ENCODE measurements at regions not wholly inside any gene's neighbourhood (a gene's known extent, or its start where the extent isn't known, plus 50 kb on each side); places are given as distances from the start of the nearest gene placed in this dataset.
"Not testable (repeated sequence)": the region's sequence is repeated elsewhere in the genome, so short reads cannot be mapped to it uniquely, and the experiment has no call there.

GRCh38 chr3:20573175-20573574, 387.2 kb upstream of the SGO1 start:
- in situ Hi-C loops (cut with HindIII; ENCODE audit: low sequenced_read_pairs) = no loop called here

GRCh38 chr3:20572473-20572872, 386.5 kb upstream of the SGO1 start:
- in situ Hi-C loops (cut with HindIII; ENCODE audit: low sequenced_read_pairs) = no loop called here

- in situ Hi-C loops (cut with HindIII; ENCODE audit: low sequenced_read_pairs) = no loop called here
Measured at GRCh38 chr3:20569310-20569709, 383.3 kb upstream of the SGO1 start.

- in situ Hi-C loops (cut with HindIII; ENCODE audit: low sequenced_read_pairs) = no loop called here
Measured at GRCh38 chr3:20564966-20565365, 379.0 kb upstream of the SGO1 start.

- in situ Hi-C loops (cut with HindIII; ENCODE audit: low sequenced_read_pairs) = no loop called here
Measured at GRCh38 chr3:20563985-20564384, 378.0 kb upstream of the SGO1 start.

- in situ Hi-C loops (cut with HindIII; ENCODE audit: low sequenced_read_pairs) = no loop called here
Measured at GRCh38 chr3:20563251-20563650, 377.2 kb upstream of the SGO1 start.

- in situ Hi-C loops (cut with HindIII; ENCODE audit: low sequenced_read_pairs) = no loop called here
Measured at GRCh38 chr3:20561166-20561565, 375.2 kb upstream of the SGO1 start.

GRCh38 chr3:20560446-20560845, 374.4 kb upstream of the SGO1 start:
- in situ Hi-C loops (cut with HindIII; ENCODE audit: low sequenced_read_pairs) = not testable (repeated sequence)

- in situ Hi-C loops (cut with HindIII; ENCODE audit: low sequenced_read_pairs) = no loop called here
Measured at GRCh38 chr3:20558161-20558560, 372.2 kb upstream of the SGO1 start.

GRCh38 chr3:20556661-20557060, 370.7 kb upstream of the SGO1 start:
- in situ Hi-C loops (cut with HindIII; ENCODE audit: low sequenced_read_pairs) = no loop called here

- in situ Hi-C loops (cut with HindIII; ENCODE audit: low sequenced_read_pairs) = no loop called here
Measured at GRCh38 chr3:20552605-20553275, 366.7 kb upstream of the SGO1 start.

GRCh38 chr3:20547361-20548269, 361.6 kb upstream of the SGO1 start:
- in situ Hi-C loops (cut with HindIII; ENCODE audit: low sequenced_read_pairs) = not testable (repeated sequence)

GRCh38 chr3:20546636-20547035, 360.6 kb upstream of the SGO1 start:
- in situ Hi-C loops (cut with HindIII; ENCODE audit: low sequenced_read_pairs) = no loop called here

GRCh38 chr3:20543535-20544226, 357.7 kb upstream of the SGO1 start:
- in situ Hi-C loops (cut with HindIII; ENCODE audit: low sequenced_read_pairs) = no loop called here

- in situ Hi-C loops (cut with HindIII; ENCODE audit: low sequenced_read_pairs) = no loop called here
Measured at GRCh38 chr3:20540066-20540465, 354.1 kb upstream of the SGO1 start.

GRCh38 chr3:20539666-20540065, 353.7 kb upstream of the SGO1 start:
- in situ Hi-C loops (cut with HindIII; ENCODE audit: low sequenced_read_pairs) = no loop called here

GRCh38 chr3:20537234-20537633, 351.2 kb upstream of the SGO1 start:
- in situ Hi-C loops (cut with HindIII; ENCODE audit: low sequenced_read_pairs) = no loop called here

- in situ Hi-C loops (cut with HindIII; ENCODE audit: low sequenced_read_pairs) = no loop called here
Measured at GRCh38 chr3:20529911-20530310, 343.9 kb upstream of the SGO1 start.

- in situ Hi-C loops (cut with HindIII; ENCODE audit: low sequenced_read_pairs) = no loop called here
Measured at GRCh38 chr3:20528180-20528770, 342.3 kb upstream of the SGO1 start.

GRCh38 chr3:20527368-20527767, 341.4 kb upstream of the SGO1 start:
- in situ Hi-C loops (cut with HindIII; ENCODE audit: low sequenced_read_pairs) = no loop called here

- in situ Hi-C loops (cut with HindIII; ENCODE audit: low sequenced_read_pairs) = no loop called here
Measured at GRCh38 chr3:20524328-20524727, 338.3 kb upstream of the SGO1 start.
